ENCODE measurements at regions not wholly inside any gene's neighbourhood (a gene's known extent, or its start where the extent isn't known, plus 50 kb on each side); places are given as distances from the start of the nearest gene placed in this dataset.

DNA sequence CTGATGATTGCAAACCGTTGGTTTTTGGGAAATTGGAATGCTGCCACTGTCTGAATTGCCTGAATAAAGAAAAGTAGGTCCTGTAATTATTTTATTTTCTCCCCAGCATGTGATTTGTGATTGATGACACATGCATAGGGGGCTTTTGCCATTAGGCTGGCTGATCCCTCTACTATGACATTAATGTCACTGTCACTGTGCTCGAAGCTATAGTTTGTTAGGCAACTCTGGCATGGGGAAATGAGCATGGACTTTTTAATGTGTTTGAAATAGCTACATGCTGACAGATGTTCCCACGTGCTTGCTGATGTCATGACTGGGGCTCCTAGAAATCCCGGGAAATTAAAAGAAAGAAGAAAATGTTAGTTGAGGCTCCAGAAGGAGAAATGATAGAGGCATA is 99.1 kb downstream of the HRH4 start:
- Histone ChIP-seq H2BK20ac (ENCODE audit: low read depth, low read length, poor library complexity, severe bottlenecking) (no peak overlapping the region), H4K5ac (ENCODE audit: insufficient read length, low read depth, low read length) (no peak overlapping the region), H3K27ac (ENCODE audit: insufficient read length, low read depth, low read length) (no peak overlapping the region), H3K9ac (ENCODE audit: extremely low read depth, insufficient read length, low read length) (no peak overlapping the region), H4K91ac (ENCODE audit: insufficient read length, low read depth, low read length) (no peak overlapping the region), H3K23ac (ENCODE audit: insufficient read length, low read depth, low read length) (no peak overlapping the region), H4K8ac (replicated peaks; ENCODE audit: insufficient read length, low read depth, low read length) (no peak overlapping the region), H4K20me1 (ENCODE audit: control insufficient read depth, insufficient read depth, insufficient read length) (no peaks in the 10 kb centered on the region), H3K27me3 (ENCODE audit: insufficient read depth, low read length) (no peaks in the 10 kb centered on the region), H3K79me2 (ENCODE audit: insufficient read depth, low read length) (no peaks in the 10 kb centered on the region), H3K14ac (ENCODE audit: insufficient read depth, low read length) (no peak overlapping the region), H2BK120ac (ENCODE audit: low read depth, low read length, poor library complexity, severe bottlenecking) (peak overlapping the region; percentile 31), H2BK5ac (ENCODE audit: insufficient read length, low read length) (no peak overlapping the region), H3K9me3 (ENCODE audit: control insufficient read depth, low read depth, low read length) (no peaks in the 10 kb centered on the region), H2AK5ac (ENCODE audit: insufficient read length, low read length) (no peak overlapping the region), H2BK15ac (ENCODE audit: low read depth, low read length) (no peak overlapping the region), H3K23me2 (ENCODE audit: insufficient read length, low read depth, low read length, poor library complexity, severe bottlenecking) (no peaks in the 10 kb centered on the region), H2AFZ (ENCODE audit: low read length) (no peak overlapping the region), H3K4me1 (ENCODE audit: insufficient read depth, low read length) (no peaks in the 10 kb centered on the region; the same call in 1 of the 2 replicates), H2BK12ac (ENCODE audit: insufficient read length, low read depth, low read length) (no peak overlapping the region), H3K79me1 (ENCODE audit: insufficient read depth, low read depth, low read length, poor library complexity, severe bottlenecking) (no peaks in the 10 kb centered on the region), H3K4ac (ENCODE audit: low read depth, low read length) (no peak overlapping the region), H3T11ph (ENCODE audit: low read length) (no peak overlapping the region), H3K56ac (ENCODE audit: insufficient read length, low read depth, low read length) (no peak overlapping the region), H3K4me2 (ENCODE audit: insufficient read depth, insufficient read length, low read length) (no peak overlapping the region), H3K18ac (ENCODE audit: insufficient read length, low read depth, low read length) (no peak overlapping the region)
- no peak for DNase-seq
- Mint-ChIP-seq H3K4me3 (no peak overlapping the region), H3K4me1 (peaks cover 17 to 22% of the 10 kb centered on the region in 2 experiments), H3K27ac (no peak overlapping the region), H3K36me3 (ENCODE audit: insufficient read depth in 1 of 3, low read depth in 3 of 3) (no peaks in the 10 kb centered on the region), H3K9me3 (no peaks in the 10 kb centered on the region), H3K27me3 (ENCODE audit: low read depth) (peaks cover 3% of the 10 kb centered on the region)
- TF ChIP-seq, protein P1, sequence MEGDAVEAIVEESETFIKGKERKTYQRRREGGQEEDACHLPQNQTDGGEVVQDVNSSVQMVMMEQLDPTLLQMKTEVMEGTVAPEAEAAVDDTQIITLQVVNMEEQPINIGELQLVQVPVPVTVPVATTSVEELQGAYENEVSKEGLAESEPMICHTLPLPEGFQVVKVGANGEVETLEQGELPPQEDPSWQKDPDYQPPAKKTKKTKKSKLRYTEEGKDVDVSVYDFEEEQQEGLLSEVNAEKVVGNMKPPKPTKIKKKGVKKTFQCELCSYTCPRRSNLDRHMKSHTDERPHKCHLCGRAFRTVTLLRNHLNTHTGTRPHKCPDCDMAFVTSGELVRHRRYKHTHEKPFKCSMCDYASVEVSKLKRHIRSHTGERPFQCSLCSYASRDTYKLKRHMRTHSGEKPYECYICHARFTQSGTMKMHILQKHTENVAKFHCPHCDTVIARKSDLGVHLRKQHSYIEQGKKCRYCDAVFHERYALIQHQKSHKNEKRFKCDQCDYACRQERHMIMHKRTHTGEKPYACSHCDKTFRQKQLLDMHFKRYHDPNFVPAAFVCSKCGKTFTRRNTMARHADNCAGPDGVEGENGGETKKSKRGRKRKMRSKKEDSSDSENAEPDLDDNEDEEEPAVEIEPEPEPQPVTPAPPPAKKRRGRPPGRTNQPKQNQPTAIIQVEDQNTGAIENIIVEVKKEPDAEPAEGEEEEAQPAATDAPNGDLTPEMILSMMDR (conservative IDR thresholded peaks at IDR 0.05), result no peak
- WGBS (ENCODE audit: extremely low coverage, insufficient read length, low lambda C conversion rate), result no CpG with 5 or more reads among the region's 4 CpGs
